DMS79 treated with DMSO at 0.1 percent for 48 hours (cell line): ENCODE measurements at regions not wholly inside any gene's neighbourhood (a gene's known extent, or its start where the extent isn't known, plus 50 kb on each side); places are given as distances from the start of the nearest gene placed in this dataset.

Experiments
- DNase-seq: peaks from one replicate; lab custom pipeline; 2025; lab: John Stamatoyannopoulos, UW

DNA sequence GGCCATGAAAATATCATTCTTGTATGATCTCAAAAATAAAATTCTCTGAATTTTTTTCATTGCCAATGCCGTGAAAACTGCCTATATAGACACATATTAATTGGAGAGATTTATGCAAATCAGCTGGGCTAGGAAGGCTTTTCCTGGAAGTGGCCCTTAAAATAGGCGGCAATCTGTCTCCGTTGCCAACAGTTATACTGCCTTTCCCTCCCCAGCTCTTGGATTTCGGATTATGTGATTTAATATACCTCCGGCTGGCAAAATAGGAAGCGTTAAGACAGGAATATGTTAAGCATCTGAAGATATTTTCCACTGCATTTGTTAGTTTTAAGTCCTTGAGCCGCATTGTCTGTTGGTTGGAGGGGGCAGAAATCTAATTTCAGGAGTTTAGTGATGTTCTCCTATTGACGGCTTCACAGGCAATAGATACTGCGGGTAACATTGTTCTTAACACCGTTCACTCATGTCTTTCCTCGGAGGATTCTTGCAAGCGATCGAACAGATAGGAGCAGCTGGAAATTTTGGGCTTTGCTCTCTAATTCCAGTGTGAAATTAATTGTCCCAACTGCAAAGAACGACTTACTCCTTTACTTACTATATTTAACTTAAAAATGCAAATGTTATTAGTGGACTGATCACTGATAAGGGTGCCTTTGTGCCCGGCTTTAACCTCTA is 113.3 kb downstream of the LINC00237 start:
- no peak for DNase-seq

DNA sequence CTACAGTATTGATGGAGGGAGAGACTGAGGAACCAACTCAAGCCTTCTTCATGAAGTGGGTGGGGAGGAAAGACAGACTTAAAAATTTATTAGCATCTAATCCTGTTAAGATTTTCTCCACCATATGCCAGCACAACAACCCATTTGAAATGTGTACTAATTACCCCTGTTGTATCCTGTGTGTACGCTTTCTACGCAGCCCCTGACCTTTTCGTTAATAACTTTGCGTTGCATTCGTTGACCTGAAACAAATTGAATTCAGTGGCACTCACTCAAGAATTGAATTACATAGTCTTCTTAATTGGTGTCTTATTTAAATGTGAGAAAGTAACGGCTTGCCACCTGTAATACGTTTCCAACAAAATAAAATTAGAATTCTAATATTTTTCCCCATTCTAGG is 113.9 kb downstream of the LINC00237 start:
- DNase-seq: no peak

DNA sequence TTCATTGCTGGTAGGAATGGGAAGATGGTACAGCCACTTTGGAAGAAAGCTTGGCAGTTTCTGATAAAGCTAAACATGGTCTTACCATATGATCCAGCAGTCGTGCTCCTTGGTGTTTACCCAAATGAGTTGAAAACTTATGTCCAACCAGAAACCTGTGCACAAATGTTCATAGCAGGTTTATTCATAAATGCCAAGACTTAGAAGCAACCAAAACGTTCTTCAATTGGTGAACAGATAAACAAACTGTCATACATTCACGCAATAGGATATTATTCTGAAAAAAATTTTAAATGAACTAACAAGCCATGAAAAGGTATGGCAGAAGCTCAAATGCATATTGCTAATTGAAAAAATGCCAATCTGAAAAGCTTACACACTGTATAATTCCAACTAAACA is 117.1 kb downstream of the LINC00237 start:
- no peak for DNase-seq

DNA sequence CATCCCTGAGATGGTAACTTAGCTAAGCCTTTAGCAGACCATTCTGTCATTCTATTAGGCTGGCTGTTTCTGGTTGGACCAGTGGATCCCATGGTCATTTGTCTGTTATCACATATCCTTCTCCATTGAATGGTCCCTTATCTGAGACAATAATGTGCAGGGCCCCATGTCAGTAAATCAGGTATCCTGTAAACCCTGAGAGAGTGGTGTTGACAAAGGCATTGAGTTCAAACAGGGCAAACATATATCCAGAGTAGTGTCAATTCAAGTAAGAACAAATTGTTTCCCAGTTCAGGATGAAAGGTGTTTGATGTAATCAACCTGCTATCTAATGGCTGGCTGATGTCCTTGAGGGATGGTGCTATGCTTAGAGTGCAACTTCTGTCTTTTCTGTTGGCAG is 126.2 kb downstream of the LINC00237 start:
- no peak for DNase-seq

DNA sequence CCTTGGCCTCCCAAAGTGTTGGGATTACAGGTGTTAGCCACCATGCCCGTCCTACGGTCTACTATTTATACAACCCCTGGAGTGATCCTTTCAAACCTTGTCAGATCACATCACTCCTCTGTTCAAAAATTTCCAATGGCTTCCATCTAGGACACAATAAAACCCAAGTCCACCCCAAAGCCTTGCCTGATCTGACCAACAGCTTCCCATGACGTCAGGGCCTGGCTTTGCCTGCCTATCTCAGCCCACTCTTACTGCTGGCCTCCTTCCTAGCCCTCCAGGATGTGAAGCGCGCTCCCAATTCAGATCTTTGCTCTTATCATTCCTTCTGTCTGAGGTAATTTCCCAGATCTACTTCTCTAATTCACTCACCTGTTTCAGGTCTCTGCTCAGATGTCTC is 128.4 kb downstream of the LINC00237 start:
- DNase-seq: no peak

DNA sequence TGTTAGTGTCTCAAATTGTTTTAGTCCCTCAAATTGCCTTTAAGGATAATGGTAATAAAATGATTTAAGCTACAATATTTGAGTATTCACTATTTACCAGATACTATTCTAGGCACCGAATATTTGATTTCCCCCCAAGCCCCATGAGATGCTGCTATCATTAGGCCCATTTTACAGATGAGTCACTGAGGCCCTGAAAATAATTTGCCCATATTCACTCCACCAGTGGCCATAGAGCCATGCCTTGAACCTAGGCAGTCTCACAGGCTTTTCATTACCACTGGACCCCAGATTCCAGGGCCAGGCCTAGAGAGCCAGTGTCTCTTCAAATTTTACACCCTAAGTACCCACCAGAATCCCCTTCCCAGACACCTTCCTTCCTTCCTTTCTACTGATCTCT is 133.7 kb downstream of the LINC00237 start:
- no peak for DNase-seq

DNA sequence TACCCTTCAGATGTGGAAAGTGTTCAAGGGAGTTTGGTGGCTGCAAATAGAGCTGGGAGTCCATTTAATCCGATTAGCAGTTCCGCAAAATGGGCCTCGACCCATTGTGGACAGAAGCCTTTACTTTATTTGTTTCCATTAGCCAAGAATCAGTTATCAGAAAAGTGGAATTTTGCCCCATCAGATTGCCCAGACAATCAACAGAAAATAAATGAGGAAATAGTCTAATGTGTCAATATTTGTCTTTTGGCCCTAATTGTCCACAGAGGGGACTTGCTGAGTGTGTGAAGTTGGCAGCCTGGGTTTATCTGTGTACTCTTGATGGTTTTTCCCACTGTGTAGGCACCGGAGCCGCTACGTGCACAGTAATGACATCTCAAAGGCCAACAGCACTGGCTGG is 134.3 kb downstream of the LINC00237 start:
- no peak for DNase-seq

DNA sequence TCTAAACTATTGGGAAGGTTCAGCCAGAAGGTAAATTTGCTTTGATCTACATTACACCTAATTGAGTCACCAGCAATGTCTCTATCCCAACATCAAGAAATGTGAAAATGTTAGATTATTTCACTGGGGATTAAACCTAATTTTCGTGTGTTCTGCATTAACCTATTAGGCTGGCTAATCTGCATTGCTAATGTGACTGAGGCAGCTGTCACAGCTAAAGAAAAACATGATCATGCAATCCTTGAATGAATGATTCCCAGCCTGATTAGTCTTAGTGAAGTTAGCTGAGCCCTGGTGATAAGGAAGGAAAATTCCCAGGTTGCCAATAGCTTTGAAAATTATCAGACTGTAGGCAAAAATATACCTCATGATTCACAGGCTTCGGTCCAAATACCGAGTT is 135.3 kb downstream of the LINC00237 start:
- DNase-seq: no peak

DNA sequence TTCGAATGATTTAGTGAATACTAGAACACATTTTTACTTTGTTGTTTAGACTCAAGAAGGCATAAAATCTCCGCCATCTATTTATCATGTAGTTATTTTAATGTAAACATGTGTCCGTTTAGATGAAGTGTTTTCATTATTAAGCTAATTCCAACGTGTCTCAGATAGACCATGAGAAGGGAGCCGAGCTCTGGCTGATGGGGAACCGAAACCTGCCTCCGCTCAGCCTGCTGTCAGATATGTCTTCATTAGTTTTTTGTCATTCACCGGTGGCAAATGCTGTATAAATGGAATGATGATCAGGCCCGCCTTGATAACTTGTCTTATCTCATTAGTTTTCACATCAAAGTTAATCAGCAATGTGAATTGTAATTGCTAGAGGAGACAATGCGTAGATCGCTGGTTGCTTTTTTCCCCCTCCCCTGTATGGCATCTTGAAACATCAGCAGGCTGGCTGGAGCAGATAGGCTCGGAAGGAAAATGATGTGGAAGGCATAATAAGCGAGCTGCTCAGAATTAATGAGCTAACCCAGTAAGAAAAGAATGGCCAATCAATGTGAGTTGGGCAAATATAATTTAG is 136.4 kb downstream of the LINC00237 start:
- DNase-seq: no peak

DNA sequence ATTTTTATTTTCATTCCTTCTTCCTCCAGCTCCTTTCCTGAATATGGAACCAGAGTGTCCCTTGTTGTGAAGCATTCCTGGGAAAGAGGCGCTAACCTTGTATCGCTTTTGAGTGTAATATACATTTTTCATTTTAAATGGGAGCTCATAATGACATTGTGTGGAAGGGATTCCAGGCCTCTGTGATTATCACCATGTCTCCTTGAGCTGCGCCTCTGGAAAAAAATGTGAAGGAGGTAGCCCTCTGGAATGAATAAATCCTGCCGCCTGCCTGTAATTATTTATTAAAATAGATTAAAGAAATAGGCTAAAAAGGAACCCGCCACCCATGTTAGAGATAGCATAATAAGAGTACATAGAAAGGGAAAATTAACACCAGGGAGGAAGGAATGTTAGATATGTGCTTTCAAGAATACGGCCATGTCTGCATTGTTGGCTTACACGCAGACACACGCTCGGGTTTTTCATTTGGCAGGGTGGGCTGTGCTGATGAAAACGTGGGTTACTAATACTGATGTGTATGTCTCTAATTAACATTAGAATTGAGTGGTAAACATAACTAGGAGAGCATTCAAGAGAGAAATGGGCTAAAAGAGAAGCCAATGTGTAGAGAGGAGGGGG is 138.5 kb downstream of the LINC00237 start:
- DNase-seq: no peak

DNA sequence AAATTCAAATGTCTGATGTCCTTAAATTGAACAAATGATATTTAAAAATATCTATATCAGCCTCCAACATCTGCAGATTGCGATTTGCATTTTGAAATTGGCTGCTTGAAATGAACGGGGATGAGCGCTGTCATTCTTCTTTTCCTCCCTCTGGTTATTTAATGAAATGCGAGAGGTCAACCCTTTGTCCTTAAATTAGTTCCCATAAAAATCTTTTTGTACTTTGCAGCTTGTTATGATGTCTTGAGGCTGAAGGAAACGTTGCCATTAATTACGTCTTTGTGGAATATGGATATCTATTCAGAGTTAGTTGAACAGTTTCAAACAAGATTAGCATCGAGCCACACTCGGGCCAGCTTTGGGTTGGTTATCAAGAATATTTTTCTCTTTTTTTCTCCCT is 140.0 kb downstream of the LINC00237 start:
- no peak for DNase-seq

DNA sequence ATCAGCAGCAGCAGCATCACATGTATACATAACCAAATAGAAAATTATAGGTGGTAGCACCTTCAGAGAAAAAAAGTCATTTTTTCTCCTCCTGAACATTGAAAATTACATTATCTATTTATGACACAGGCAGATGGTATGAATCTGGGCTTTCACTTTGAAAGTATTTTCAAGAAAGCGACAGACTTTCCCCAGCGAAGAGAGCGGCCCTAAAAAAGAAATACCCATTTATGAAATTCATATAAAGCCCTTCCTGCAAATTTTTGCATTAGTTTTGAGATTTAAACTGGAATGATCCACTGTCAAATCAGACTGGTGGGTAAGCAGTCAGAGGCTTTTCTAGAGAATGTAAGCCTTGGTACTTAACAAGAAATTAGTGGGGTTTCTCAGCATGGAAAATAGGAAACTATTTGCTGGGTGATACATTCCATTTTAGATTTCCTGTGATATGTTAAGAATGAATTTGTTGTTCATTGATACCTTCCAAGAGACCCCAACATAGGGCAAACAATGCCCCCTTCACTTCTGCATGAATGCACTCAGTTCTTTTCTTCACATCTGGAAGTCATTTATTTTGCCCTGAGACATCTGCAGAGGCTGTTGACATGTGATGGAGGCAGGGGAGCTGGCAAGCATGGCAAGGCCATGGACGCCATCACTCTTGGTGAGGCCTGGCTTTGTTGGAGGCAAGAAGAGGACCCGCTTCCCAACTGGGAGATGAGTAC is 147.0 kb downstream of the LINC00237 start:
- DNase-seq: no peak

DNA sequence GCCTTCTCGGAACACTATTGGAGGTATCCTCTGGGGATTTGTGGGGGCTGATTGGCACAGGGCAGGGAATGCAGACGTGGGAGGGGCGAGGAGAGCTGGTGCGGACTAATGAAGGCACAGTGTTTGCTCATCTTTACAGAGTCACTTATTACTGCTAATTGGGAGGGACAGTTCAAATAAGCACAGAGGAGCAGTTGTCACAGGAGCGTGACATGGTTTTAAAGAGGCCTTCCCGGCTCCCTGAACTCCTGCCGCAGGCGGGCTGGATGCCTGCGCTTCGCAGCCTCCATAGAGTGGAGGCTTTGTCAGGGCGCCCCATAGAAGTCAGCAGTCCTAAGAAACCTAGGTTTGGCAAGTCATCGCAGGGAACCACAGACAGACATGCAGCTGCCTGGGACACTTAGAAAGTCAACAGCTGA is 149.6 kb downstream of the LINC00237 start:
- DNase-seq: peak; percentile 1

DNA sequence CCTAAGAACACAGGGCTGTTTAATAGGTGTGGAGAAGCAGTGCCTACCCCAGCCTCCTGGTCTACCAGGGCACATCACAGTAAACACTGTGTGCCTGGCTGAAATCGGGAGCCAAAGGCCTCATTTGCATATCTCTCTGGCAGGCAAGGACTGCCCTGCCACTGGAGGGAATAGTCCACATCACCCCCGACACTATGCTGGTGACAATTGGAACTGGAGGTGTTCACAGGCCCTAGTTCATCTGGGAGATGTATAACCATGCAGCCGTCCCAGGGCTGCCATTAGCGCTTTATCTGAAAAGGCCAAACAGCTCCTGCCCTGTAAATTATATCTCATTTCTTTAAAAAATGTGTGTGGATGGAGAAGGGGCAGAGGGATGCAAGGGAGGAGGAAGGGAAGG is 150.3 kb downstream of the LINC00237 start:
- DNase-seq: no peak

DNA sequence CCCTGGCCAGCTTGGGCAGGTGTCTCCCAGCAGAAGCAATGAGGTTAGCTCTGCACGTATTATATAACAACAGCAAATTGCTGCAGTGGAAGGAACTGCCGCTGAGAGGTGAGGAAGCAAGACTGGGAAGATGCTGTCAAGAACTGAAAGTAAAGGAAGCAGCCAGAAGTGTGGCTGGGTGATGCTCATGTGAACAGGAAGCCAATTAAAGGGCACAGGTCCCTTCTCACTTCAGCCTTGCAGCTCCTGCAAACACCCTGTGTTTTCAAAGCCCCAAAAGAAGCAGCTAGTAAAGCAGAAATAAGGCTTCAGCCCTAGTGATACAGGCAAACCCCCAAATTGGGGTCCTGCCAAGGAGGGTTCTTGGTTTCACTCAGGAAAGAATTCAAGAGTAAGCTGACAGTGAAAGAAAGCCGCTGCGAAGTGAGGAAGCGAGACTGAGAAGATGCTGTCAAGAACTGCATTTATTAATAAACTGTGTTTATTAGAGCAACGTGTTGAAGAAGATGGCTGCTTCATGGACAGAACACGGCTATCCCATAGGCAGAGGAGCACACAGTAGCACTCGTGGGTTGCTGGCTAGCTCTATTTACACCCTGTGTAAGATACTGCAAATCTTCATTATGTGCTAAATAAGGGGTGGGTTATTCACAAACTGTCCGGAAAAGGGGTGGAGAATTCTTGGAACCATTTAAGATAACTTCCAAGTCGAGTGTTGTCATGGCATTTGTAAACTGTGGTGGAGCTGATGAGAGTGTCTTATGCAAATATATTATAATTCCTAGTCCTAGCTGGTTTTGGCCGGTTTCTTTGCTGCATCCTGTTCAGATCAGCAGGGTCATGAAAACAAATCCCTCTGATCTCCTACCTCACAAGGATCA is 152.2 kb downstream of the LINC00237 start:
- DNase-seq: no peak

DNA sequence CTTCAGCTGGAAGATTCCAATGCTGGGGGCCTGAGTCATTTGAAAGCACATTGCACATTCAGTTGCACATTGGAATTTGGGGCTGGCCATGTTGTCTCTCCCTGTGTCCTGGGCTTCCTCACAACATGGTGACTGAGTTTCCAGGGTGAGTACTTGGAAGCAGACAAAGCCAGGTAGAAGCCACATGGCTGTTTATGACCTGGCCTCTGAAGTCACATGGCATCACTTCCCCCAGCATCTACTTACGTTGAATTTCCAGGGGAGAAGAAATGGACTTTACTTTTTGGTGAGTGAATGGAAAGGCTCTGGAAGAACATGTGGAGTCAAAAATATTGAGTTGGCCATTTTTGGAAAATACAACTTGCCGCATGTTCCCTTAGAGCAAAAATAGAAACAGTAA is 155.5 kb downstream of the LINC00237 start:
- DNase-seq: no peak

DNA sequence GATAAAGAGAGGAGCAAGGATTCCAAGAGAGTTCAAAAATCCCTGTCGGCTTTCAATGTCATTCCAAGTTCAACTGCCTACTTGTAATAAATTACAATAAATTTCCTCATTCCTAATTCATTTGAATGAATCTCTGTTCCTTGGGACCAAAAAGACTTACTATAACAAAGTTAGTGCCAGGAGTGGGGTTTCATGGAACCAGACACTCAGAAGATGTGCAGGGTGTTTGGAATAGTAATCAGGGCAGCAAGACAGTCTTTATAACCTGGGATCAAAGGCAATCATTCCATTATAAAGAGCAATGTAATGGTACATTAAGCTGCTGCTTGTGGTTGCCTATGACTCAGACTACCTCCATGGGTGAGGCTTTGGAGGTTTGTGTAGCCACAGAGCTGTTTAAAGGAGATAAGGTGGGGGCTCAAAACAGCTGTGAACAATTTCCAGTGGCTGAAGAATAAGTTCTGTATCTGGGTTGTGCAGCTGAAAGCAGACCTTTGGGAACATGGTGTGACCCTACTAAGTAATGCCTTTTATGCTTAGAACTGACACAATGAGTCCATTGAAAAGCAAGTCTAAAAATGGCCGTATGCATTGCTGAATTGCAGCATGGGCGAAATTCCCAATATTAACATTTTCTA is 159.9 kb downstream of the LINC00237 start:
- no peak for DNase-seq

DNA sequence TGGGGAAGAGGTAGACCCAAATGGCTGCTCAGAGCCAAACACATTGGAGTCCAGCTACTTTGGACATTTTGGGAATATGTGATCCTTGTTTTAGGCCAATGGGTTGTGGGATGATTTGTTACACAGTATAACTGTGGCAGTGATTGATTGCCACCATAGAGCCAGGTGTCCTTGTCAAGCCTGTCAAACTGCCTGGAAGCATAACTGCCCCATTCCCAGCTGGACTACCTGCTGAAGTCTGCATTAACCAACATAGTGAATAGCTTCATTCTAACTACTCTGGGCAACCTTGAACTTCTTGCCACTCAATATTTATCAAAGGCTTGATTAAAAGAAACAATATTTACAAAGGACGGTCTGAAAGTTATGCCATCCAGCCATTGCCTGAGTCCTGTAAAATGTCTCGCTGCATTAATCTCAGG is 164.7 kb downstream of the LINC00237 start:
- DNase-seq: no peak

DNA sequence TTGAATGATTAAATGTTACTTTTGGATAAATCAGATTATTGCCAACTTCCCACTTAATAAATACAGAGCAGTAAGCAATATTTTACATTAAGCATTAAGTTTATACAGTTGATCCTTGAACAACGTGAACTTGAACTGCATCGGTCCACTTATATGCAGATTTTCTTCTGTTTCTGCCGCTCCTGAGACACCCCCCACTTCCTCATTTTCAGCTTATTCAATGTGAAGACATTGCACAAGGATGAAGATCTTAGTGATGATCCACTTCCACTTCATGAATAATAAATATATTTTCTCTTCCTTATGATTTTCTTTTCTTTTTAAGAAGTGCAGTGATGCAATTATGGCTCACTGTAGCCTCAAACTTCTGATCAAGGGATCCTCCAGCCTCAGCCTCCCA is 167.2 kb downstream of the LINC00237 start:
- DNase-seq: no peak

DNA sequence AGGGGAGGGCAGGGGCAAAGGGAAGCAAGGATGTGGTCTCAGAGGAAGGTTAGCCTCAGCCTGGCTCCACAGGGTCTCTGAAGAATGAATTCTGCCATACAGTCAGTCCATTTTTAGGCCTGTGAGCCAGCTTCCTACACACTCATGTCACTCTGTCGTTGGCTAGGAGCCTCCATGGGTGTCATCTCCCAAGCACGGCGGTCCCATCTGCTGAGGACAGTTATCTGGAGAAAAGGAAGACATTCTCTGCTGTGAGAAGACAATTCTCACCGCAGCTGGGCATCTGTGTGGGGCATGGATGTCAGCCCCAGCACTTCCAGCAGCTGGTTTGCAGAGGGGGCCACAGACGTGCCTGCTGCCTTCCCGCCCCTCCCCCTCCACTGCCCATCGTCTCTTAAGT is 167.6 kb downstream of the LINC00237 start:
- DNase-seq: no peak

DNA sequence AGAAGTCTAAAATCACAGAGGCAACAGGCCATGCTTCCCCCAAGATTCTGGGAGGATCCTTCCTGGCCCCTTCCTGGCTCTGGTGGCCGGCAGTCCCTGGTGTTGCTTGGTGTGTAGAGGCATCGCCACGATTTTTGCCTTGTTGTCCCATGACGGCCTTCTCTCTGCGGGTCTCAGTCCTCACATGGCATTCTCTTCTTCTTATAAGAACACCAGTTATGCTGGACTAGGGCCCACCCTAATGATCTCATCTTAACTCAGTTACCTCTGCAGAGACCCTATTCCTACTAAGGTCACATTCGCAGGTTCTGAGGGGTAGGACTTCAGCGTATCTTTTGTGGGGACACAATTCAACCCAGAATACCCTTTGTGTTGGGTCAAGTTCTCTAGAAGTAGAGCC is 168.0 kb downstream of the LINC00237 start:
- DNase-seq: no peak
